HTR-8/SVneo (cell line): ENCODE measurements at regions not wholly inside any gene's neighbourhood (a gene's known extent, or its start where the extent isn't known, plus 50 kb on each side); places are given as distances from the start of the nearest gene placed in this dataset.
"Not testable (repeated sequence)": the region's sequence is repeated elsewhere in the genome, so short reads cannot be mapped to it uniquely, and the experiment has no call there.

Experiments
- DNase-seq: peaks from one replicate; pipeline ENCODE4 v3.0.0; 2011; ENCODE audit warnings: low spot score, mixed read lengths; ENCODE audit not compliant: insufficient read length
- FAIRE-seq: peaks from 2 replicates; lab custom pipeline; 2011; peaks lifted over from hg19 to GRCh38; lab: Jason Lieb, UNC

- no peak for FAIRE-seq
- DNase-seq, result no peak
Observed at GRCh38 chr4:81595287-81595686, 123.6 kb upstream of the RASGEF1B start.

- DNase-seq (no peak), FAIRE-seq (no peak)
Observed at GRCh38 chr4:81594490-81595159, 122.9 kb upstream of the RASGEF1B start.

GRCh38 chr4:81592701-81593100 is 121.0 kb upstream of the RASGEF1B start:
- no peak for DNase-seq
- FAIRE-seq, result no peak

- no peak for DNase-seq
- FAIRE-seq, result no peak
Observed at GRCh38 chr4:81590596-81590995, 118.9 kb upstream of the RASGEF1B start.

GRCh38 chr4:81589262-81589661 is 117.6 kb upstream of the RASGEF1B start:
- no peak for DNase-seq
- FAIRE-seq, result no peak

- FAIRE-seq (no peak), DNase-seq (no peak)
Observed at GRCh38 chr4:81586706-81587105, 115.0 kb upstream of the RASGEF1B start.

GRCh38 chr4:81580994-81581374 is 109.3 kb upstream of the RASGEF1B start:
- not testable (repeated sequence) for DNase-seq, FAIRE-seq

GRCh38 chr4:81580346-81580993 is 108.8 kb upstream of the RASGEF1B start:
- FAIRE-seq (no peak), DNase-seq (no peak)

GRCh38 chr4:81577392-81577791 is 105.7 kb upstream of the RASGEF1B start:
- no peak for FAIRE-seq
- no peak for DNase-seq

GRCh38 chr4:81574991-81575390 is 103.3 kb upstream of the RASGEF1B start:
- no peak for DNase-seq

GRCh38 chr4:81573840-81574239 is 102.1 kb upstream of the RASGEF1B start:
- no peak for DNase-seq
- no peak for FAIRE-seq

More at GRCh38 chr4:81574991-81575390, 103.3 kb upstream of the RASGEF1B start:
- no peak for FAIRE-seq

- no peak for FAIRE-seq
Observed at GRCh38 chr4:81572402-81572801, 100.7 kb upstream of the RASGEF1B start.

GRCh38 chr4:81571105-81571504 is 99.4 kb upstream of the RASGEF1B start:
- DNase-seq (no peak), FAIRE-seq (no peak)

More at GRCh38 chr4:81572402-81572801, 100.7 kb upstream of the RASGEF1B start:
- DNase-seq, result no peak

- no peak for DNase-seq
- FAIRE-seq, result no peak
Observed at GRCh38 chr4:81566161-81566591, 94.5 kb upstream of the RASGEF1B start.

- FAIRE-seq (no peak), DNase-seq (no peak)
Observed at GRCh38 chr4:81565142-81565870, 93.6 kb upstream of the RASGEF1B start.

- no peak for DNase-seq
- FAIRE-seq, result no peak
Observed at GRCh38 chr4:81564025-81564424, 92.3 kb upstream of the RASGEF1B start.

GRCh38 chr4:81562093-81562492 is 90.4 kb upstream of the RASGEF1B start:
- no peak for FAIRE-seq
- DNase-seq, result no peak

GRCh38 chr4:81557306-81557705 is 85.6 kb upstream of the RASGEF1B start:
- FAIRE-seq, result no peak

GRCh38 chr4:81555489-81555888 is 83.8 kb upstream of the RASGEF1B start:
- DNase-seq (no peak), FAIRE-seq (no peak)

More at GRCh38 chr4:81557306-81557705, 85.6 kb upstream of the RASGEF1B start:
- no peak for DNase-seq

GRCh38 chr4:81552086-81552485 is 80.4 kb upstream of the RASGEF1B start:
- no peak for DNase-seq
- FAIRE-seq, result no peak

GRCh38 chr4:81550388-81550859 is 78.7 kb upstream of the RASGEF1B start:
- FAIRE-seq (no peak), DNase-seq (no peak)
